Uterus (tissue), 3 donors: ENCODE measurements at regions not wholly inside any gene's neighbourhood (a gene's known extent, or its start where the extent isn't known, plus 50 kb on each side); places are given as distances from the start of the nearest gene placed in this dataset.

Experiments
- DNase-seq, 2 donors: peaks; one replicate each; pipeline ENCODE4 v3.0.0-alpha.2; 2019 to 2020
- H3K27ac ChIP-seq, 2 donors: fragments of 200-600 bp; sonication (generic); 1 replicate in 1 of 2; 2 replicates in 1 of 2; pipeline ENCODE4 v1.5.1; 2016 to 2018
- H3K27me3 ChIP-seq, 2 donors: fragments of 200-600 bp; sonication (generic); one replicate each; pipeline ENCODE4 v1.5.1; 2018 to 2019; ENCODE audit warnings: control low read depth in 1 of 2
- H3K36me3 ChIP-seq, 2 donors: fragments of 200-600 bp; sonication (generic); one replicate each; pipeline ENCODE4 v1.5.1; 2019; ENCODE audit warnings: control low read depth in 1 of 2
- H3K4me1 ChIP-seq, 2 donors: fragments of 200-600 bp; sonication (generic); one replicate each; pipeline ENCODE4 v1.5.1; 2018 to 2019; ENCODE audit warnings: control low read depth in 1 of 2
- H3K4me3 ChIP-seq, 2 donors: fragments of 200-600 bp; sonication (generic); 1 replicate in 1 of 2; 2 replicates in 1 of 2; pipeline ENCODE4 v1.5.1; 2018 to 2019; ENCODE audit warnings: mild to moderate bottlenecking in 1 of 2
- H3K9me3 ChIP-seq, 2 donors: fragments of 200-600 bp; sonication (generic); one replicate each; pipeline ENCODE4 v1.5.1; 2019; ENCODE audit warnings: control low read depth in 1 of 2
- POLR2A ChIP-seq, 2 donors: fragments of 450-650 bp; IDR thresholded peaks; one replicate each; pipeline ENCODE4 v1.6.1; 2016; ENCODE audit warnings: antibody characterized with exemption in 2 of 2, mild to moderate bottlenecking in 1 of 2, moderate library complexity in 1 of 2
- intact Hi-C: fragments of 100-400 bp; cut with DNase I; formaldehyde crosslinking; loops from one replicate; pipeline ENCODE4 v1.15.1; 2023; ENCODE audit warnings: low total_unique reads
- TF ChIP-seq, protein P1 (sequence below), 4 experiments: fragments of 200-600 bp in 2 of 4; fragments of 450-650 bp in 2 of 4; sonication (generic) in 2 of 4; IDR thresholded peaks; one replicate each; pipeline ENCODE4 v1.5.1; 2016 to 2019; ENCODE audit warnings: antibody characterized with exemption in 4 of 4, mild to moderate bottlenecking in 2 of 4, moderate library complexity in 1 of 4
- donor health status: DM: yes; HTN: yes; CAD: no.

DNA sequence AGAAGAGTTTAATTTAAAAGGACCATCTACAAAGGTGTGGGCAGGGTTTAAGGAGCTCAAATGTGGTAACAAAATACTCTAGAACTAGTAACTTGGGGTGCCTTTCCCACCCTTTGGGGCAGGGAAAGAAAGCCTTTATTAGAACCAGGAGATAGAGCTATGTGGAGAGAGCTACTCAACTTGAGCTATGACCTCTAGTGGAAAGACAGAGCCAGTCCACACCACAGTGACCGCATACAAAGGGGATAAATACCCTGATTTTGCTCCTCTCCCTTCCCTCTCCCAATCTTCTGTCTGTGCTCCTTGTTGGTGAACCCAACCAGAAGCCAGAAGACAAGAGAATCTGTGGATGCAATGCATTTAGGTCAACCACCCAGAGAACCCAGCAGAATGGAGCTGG, 54.4 kb upstream of the JAK1 start:
- TF ChIP-seq, protein P1, sequence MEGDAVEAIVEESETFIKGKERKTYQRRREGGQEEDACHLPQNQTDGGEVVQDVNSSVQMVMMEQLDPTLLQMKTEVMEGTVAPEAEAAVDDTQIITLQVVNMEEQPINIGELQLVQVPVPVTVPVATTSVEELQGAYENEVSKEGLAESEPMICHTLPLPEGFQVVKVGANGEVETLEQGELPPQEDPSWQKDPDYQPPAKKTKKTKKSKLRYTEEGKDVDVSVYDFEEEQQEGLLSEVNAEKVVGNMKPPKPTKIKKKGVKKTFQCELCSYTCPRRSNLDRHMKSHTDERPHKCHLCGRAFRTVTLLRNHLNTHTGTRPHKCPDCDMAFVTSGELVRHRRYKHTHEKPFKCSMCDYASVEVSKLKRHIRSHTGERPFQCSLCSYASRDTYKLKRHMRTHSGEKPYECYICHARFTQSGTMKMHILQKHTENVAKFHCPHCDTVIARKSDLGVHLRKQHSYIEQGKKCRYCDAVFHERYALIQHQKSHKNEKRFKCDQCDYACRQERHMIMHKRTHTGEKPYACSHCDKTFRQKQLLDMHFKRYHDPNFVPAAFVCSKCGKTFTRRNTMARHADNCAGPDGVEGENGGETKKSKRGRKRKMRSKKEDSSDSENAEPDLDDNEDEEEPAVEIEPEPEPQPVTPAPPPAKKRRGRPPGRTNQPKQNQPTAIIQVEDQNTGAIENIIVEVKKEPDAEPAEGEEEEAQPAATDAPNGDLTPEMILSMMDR (IDR thresholded peaks at IDR 0.05): no peak
- no peak for TF ChIP-seq POLR2A (IDR thresholded peaks at IDR 0.05)
- DNase-seq: no peak
- Histone ChIP-seq H3K4me1 (no peaks in the 10 kb centered on the region), H3K4me3 (no peak overlapping the region), H3K36me3 (no peaks in the 10 kb centered on the region), H3K27ac (no peak overlapping the region), H3K27me3 (no peaks in the 10 kb centered on the region), H3K9me3 (no peaks in the 10 kb centered on the region)
- intact Hi-C loops: no loop called here

DNA sequence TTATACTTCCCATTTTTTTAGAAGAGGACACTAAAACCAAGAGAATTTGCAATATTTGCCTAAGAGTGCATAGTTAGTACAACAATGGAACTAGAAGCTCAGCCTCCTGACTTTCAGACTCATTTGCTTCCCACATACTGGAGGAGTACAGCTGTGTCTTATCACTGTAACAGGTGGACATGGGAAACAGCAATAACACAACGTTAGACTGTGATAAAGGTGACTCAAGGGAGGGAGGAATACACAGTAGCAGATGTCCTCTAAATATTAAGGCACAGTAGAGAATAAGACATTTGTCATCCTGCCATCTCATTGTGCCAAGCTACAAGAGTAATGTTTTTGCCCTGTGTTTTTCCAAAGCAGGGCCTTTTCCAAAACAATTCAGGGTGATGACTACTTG, 55.4 kb upstream of the JAK1 start:
- H3K4me1 ChIP-seq: no peaks in the 10 kb centered on the region
- DNase-seq: no peak
- H3K27me3 ChIP-seq: no peaks in the 10 kb centered on the region
- H3K4me3 ChIP-seq: no peak overlapping the region
- no peaks in the 10 kb centered on the region for H3K9me3 ChIP-seq
- intact Hi-C loops: no loop called here
- TF ChIP-seq, protein P1 (IDR thresholded peaks at IDR 0.05): no peak
- no peak for TF ChIP-seq POLR2A (IDR thresholded peaks at IDR 0.05)
- H3K36me3 ChIP-seq: no peaks in the 10 kb centered on the region
- H3K27ac ChIP-seq: no peak overlapping the region

DNA sequence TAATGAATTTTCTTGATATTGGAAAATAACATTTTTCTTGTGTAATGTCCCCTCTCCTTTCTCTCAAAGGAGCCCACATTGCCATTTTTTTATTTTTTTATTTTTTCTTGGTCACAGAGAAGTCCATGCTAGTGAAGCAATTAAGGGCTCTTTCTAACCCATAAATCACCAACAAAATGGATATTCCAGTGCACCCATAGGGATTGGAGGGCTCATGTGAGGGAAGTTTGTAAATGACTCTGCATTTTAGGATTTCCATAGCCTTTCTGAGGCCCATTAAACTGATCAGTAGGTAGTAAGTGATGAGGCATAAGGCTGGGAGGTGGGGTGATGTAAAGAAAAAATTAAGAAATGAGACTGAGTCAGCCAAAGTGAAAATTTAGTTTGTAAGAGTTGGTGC, 55.9 kb upstream of the JAK1 start:
- Histone ChIP-seq H3K4me1 (no peaks in the 10 kb centered on the region), H3K36me3 (no peaks in the 10 kb centered on the region), H3K27ac (no peak overlapping the region), H3K4me3 (no peak overlapping the region), H3K27me3 (no peaks in the 10 kb centered on the region), H3K9me3 (no peaks in the 10 kb centered on the region)
- DNase-seq: no peak
- intact Hi-C loops: no loop called here
- no peak for TF ChIP-seq POLR2A (IDR thresholded peaks at IDR 0.05)
- TF ChIP-seq, protein P1 (IDR thresholded peaks at IDR 0.05): no peak

DNA sequence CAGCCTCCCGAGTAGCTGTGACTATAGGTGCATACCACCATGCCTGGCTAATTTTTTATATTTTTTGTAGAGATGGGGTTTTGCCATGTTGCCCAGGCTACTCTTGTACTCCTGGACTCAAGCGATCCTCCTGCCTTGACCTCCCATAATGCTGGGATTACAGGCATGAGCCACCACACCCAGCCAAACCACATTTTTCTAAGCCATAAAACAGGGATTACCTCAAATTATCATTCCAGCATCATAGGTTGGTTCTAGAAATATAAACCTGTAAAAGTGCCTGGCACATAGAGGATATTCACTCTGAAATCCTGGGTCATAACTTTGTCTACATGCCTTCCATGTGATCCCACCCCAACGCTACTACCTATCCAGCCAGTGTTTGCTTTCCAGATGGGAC, 59.4 kb upstream of the JAK1 start:
- Histone ChIP-seq H3K9me3 (no peaks in the 10 kb centered on the region), H3K27me3 (no peaks in the 10 kb centered on the region), H3K36me3 (no peaks in the 10 kb centered on the region), H3K4me1 (peaks cover 0 to 5% of the 10 kb centered on the region in 2 donors), H3K27ac (no peak overlapping the region), H3K4me3 (no peak overlapping the region)
- no peak for DNase-seq
- intact Hi-C loops: no loop called here
- TF ChIP-seq POLR2A (IDR thresholded peaks at IDR 0.05): no peak
- TF ChIP-seq, protein P1 (IDR thresholded peaks at IDR 0.05): no peak

DNA sequence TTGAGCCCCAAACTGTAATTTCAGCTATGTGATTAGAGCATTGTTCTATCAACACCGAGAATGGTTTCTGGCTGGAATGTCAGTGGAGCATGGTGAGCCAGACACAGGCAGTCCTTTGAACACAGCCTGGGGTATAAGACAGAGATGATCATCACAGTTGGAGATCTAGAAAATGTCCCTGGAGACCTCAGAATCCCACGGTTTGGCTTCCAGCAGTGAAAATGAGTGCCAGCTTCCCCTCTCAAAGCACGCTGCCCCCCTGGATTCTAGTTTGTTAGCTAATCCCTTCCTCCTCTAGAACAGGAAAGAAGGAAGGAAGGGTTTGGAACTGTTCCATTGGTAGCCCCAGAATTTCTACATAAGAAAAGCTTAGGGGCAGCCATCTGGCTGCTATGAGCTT, 59.9 kb upstream of the JAK1 start:
- Histone ChIP-seq H3K36me3 (no peaks in the 10 kb centered on the region), H3K4me3 (no peak overlapping the region), H3K27ac (no peak overlapping the region), H3K27me3 (no peaks in the 10 kb centered on the region), H3K4me1 (peaks cover 0 to 5% of the 10 kb centered on the region in 2 donors), H3K9me3 (no peaks in the 10 kb centered on the region)
- TF ChIP-seq POLR2A (IDR thresholded peaks at IDR 0.05): no peak
- TF ChIP-seq, protein P1 (IDR thresholded peaks at IDR 0.05): no peak
- intact Hi-C loops: no loop called here
- no peak for DNase-seq
